Sigmoid colon (tissue), 4 donors: ENCODE measurements at regions not wholly inside any gene's neighbourhood (a gene's known extent, or its start where the extent isn't known, plus 50 kb on each side); places are given as distances from the start of the nearest gene placed in this dataset.

Source experiments
- CTCF ChIP-seq, 4 experiments: fragments of 450-650 bp in 3 of 4; fragments of 200-600 bp in 1 of 4; IDR thresholded peaks; one replicate each; pipeline ENCODE4 v1.5.1; 2016 to 2019; ENCODE audit warnings: antibody characterized with exemption in 4 of 4, mild to moderate bottlenecking in 3 of 4, moderate library complexity in 2 of 4
- EP300 ChIP-seq, 4 donors: sonication (generic); formaldehyde crosslinking; IDR thresholded peaks; one replicate each; pipeline ENCODE4 v1.6.1; 2017; ENCODE audit warnings: antibody characterized with exemption in 4 of 4
- POLR2A ChIP-seq, 2 donors: fragments of 450-650 bp; IDR thresholded peaks; one replicate each; pipeline ENCODE4 v1.6.1; 2016; ENCODE audit warnings: antibody characterized with exemption in 2 of 2, mild to moderate bottlenecking in 2 of 2, moderate library complexity in 2 of 2
- POLR2AphosphoS5 ChIP-seq, 4 donors: sonication (generic); formaldehyde crosslinking; IDR thresholded peaks; one replicate each; pipeline ENCODE4 v1.6.1; 2017; ENCODE audit warnings: antibody characterized with exemption in 4 of 4

GRCh38 chr6:81875782-81876293, 123.4 kb upstream of the TENT5A start:
- TF ChIP-seq POLR2A (IDR thresholded peaks at IDR 0.05) (no peak), CTCF (IDR thresholded peaks at IDR 0.05) (no peak), POLR2AphosphoS5 (IDR thresholded peaks at IDR 0.05) (no peak), EP300 (IDR thresholded peaks at IDR 0.05) (no peak)
